ENCODE measurements at regions not wholly inside any gene's neighbourhood (a gene's known extent, or its start where the extent isn't known, plus 50 kb on each side); places are given as distances from the start of the nearest gene placed in this dataset.

- TF ChIP-seq NR2F2 (IDR thresholded peaks at IDR 0.05; ENCODE audit: borderline replicate concordance, low read depth), result peak; percentile 66; the same call in 1 of the 2 replicates
- TF ChIP-seq SNAI1 (CRISPR knock-in tag; IDR thresholded peaks at IDR 0.05; ENCODE audit: borderline replicate concordance), result 0 out of 2 replicates have a peak, but pooled peaks have one; percentile 59
- TF ChIP-seq, protein P1, sequence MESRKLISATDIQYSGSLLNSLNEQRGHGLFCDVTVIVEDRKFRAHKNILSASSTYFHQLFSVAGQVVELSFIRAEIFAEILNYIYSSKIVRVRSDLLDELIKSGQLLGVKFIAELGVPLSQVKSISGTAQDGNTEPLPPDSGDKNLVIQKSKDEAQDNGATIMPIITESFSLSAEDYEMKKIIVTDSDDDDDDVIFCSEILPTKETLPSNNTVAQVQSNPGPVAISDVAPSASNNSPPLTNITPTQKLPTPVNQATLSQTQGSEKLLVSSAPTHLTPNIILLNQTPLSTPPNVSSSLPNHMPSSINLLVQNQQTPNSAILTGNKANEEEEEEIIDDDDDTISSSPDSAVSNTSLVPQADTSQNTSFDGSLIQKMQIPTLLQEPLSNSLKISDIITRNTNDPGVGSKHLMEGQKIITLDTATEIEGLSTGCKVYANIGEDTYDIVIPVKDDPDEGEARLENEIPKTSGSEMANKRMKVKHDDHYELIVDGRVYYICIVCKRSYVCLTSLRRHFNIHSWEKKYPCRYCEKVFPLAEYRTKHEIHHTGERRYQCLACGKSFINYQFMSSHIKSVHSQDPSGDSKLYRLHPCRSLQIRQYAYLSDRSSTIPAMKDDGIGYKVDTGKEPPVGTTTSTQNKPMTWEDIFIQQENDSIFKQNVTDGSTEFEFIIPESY (CRISPR knock-in tag; IDR thresholded peaks at IDR 0.05), result peak; percentile 86
- TF ChIP-seq ZBTB4 (CRISPR knock-in tag; IDR thresholded peaks at IDR 0.05; ENCODE audit: borderline replicate concordance), result peak; percentile 22; the same call in 1 of the 2 replicates
- peak; percentile 90 for TF ChIP-seq DNMT3B (CRISPR knock-in tag; conservative IDR thresholded peaks at IDR 0.05)
- no peak for TF ChIP-seq TFDP2 (CRISPR knock-in tag; IDR thresholded peaks at IDR 0.05)
- peak; percentile 33; the same call in 1 of the 2 replicates for TF ChIP-seq CTCF (CRISPR knock-in tag; IDR thresholded peaks at IDR 0.05)
- TF ChIP-seq ZNF629 (CRISPR knock-in tag; conservative IDR thresholded peaks at IDR 0.05), result no peak; the same call in 1 of the 2 replicates
- no peak for TF ChIP-seq MTA3 (CRISPR knock-in tag; IDR thresholded peaks at IDR 0.05)
- peak; percentile 84; the same call in 1 of the 2 replicates for TF ChIP-seq ZMYM3 (CRISPR knock-in tag; IDR thresholded peaks at IDR 0.05)
- peak; percentile 84 for TF ChIP-seq THAP11 (CRISPR knock-in tag; IDR thresholded peaks at IDR 0.05)
- TF ChIP-seq PAX8 (CRISPR knock-in tag; IDR thresholded peaks at IDR 0.05; ENCODE audit: borderline replicate concordance), result no peak
- peak; percentile 67; the same call in 1 of the 2 replicates for TF ChIP-seq MED13 (CRISPR knock-in tag; IDR thresholded peaks at IDR 0.05)
- no peak for TF ChIP-seq NFATC3 (CRISPR knock-in tag; IDR thresholded peaks at IDR 0.05)
- TF ChIP-seq, protein P2, sequence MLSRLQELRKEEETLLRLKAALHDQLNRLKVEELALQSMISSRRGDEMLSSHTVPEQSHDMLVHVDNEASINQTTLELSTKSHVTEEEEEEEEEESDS (CRISPR knock-in tag; IDR thresholded peaks at IDR 0.05; ENCODE audit: borderline replicate concordance), result no peak
- TF ChIP-seq, protein P3, sequence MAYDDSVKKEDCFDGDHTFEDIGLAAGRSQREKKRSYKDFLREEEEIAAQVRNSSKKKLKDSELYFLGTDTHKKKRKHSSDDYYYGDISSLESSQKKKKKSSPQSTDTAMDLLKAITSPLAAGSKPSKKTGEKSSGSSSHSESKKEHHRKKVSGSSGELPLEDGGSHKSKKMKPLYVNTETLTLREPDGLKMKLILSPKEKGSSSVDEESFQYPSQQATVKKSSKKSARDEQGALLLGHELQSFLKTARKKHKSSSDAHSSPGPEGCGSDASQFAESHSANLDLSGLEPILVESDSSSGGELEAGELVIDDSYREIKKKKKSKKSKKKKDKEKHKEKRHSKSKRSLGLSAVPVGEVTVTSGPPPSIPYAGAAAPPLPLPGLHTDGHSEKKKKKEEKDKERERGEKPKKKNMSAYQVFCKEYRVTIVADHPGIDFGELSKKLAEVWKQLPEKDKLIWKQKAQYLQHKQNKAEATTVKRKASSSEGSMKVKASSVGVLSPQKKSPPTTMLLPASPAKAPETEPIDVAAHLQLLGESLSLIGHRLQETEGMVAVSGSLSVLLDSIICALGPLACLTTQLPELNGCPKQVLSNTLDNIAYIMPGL (CRISPR knock-in tag; IDR thresholded peaks at IDR 0.05; ENCODE audit: borderline replicate concordance in 1 of 2, low read depth in 1 of 2), result peak in 1 of 2 experiments; percentile 74; a peak in 1 of 4 replicates
- TF ChIP-seq MAX (IDR thresholded peaks at IDR 0.05), result peak; percentile 86
- peak; percentile 72; the same call in 1 of the 2 replicates for TF ChIP-seq ZNF749 (CRISPR knock-in tag; IDR thresholded peaks at IDR 0.05; ENCODE audit: borderline replicate concordance)
Measured at GRCh38 chr6:11434565-11435326, 102.8 kb upstream of the TMEM170B start (continued).

Data from HepG2 (cell line).